ENCODE measurements at regions not wholly inside any gene's neighbourhood (a gene's known extent, or its start where the extent isn't known, plus 50 kb on each side); places are given as distances from the start of the nearest gene placed in this dataset.

DNA sequence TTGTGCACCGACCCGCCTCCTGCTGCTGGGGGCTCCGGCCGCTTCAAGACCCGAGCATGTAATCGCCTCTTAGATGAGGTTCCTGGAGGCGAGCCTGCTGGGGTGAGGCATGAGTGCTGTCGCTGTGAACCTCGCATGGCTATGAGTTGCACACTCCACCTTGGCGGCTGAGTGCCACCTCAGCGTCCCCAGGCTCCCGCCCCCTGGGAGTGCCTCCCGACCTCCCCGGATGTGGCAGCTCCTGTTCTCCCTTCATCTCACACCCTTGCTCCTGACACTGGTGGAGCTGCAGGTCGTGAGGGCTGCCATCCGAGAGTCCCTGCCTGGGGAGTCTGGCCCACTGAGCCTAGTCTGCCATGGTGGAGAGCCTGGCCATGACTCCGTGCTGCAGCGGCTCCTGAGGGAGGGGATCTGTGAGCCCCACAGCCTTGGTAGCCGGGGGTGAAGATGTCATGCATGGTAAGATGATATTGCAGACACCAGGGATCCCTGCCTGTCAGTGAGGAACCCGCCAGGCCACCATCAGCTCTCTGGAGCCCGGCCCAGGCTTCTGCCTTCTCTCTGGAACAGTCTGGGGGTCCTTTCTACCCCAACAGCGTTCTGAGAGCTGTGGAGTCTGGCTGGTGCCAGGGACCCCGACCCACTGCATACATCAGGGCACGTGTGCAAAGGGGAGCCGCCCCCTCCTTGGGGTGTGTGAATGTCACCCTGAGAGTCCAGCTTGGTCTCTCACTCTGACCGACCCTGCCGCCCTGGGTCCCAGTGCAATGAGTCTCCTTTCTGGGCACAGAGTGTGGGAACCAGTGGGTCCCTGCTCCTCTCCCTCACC is 61.6 kb upstream of the HS6ST1 start:
- DNase-seq, result no peak

DNA sequence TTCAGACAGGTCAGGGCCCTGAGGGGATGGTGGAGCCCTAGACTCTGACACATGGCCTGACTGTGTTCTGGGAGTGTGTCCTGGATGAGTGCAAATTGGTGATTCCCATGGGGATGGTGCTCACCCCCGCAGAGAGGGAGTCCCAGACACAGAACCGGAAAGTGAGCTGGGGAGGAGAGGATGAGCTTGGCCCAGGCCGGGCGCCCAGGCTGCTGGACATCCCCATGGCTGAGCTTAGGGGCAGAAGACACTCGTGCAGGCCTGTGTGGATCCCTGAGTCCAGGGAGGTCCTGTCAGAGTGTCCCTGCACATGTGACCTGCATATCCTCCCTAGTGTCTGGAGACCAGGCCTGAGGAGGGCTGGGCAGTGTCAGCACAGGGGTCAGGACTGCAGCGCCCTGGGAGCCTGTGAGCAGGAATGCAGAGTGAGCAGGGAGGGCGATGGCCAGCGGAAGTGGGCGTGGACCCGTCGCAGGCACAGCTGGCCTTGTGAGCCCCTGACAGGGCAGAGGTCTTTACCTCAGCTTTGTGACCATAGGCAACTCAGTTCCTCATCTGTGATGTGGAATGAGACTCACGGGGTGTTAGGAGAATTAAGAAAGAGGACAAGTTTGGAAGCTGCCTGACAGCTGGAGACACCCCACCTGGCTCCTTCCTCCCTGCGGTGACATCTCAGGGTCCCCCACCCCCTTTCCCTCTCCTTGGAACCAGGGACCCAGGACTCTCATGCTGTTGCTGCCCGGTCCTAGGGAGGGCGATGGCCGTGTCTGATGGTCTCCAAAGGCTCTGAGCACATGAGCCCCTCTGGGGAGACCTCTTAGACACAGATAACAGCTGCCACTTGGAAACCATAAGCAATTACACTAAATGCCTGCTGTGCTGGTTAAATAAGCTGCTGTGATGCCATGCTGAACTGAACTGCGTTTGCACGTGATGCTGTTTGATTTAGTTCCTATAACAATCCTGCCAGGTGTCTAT is 62.6 kb upstream of the HS6ST1 start:
- DNase-seq, result no peak

DNA sequence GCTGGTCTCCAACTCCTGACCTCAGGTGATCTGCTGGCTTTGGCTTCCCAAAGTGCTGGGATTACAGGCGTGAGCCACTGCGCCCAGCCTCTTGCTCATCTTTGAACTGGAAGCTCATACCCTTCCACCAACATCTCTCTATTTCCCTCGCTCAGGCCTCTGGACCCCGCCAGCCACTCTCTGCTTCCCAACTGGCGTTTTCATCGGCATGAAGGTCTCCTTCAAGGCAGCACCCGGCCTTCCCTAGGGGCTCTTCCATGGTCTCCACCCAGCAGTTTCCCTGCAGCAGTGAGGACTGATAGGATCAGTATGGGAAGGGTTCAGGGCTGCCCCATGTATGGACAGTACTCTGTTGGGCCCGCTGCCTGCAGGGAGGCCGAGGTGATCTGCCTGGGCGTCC is 65.8 kb upstream of the HS6ST1 start:
- no peak for DNase-seq

DNA sequence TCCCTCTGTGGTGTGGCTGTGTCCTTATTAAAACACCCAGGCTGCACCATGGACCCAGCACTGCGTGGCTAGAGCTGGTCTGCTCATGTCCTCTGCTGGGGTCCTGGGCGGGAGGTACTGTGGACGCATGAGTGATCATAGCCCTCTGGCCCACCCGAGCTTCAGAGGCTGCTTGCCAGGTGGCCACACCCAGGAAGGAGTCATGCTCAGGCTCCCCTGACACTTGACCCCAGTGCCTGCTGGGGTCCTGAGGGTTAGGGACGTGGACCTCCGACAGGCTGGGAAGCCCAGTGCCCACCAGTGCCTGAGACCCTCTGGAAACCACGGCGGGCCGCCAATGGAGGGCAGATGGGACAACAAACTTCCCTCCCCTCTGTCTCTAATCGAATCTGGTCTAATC is 66.3 kb upstream of the HS6ST1 start:
- no peak for DNase-seq

- DNase-seq, result no peak
These were observed 66.7 kb upstream of the HS6ST1 start for GRCh38 chr2:128385365-128385764.

GRCh38 chr2:128386066-128386465 is 67.4 kb upstream of the HS6ST1 start:
- no peak for DNase-seq

- no peak for DNase-seq
These were observed 69.9 kb upstream of the HS6ST1 start for GRCh38 chr2:128388499-128388941.

DNA sequence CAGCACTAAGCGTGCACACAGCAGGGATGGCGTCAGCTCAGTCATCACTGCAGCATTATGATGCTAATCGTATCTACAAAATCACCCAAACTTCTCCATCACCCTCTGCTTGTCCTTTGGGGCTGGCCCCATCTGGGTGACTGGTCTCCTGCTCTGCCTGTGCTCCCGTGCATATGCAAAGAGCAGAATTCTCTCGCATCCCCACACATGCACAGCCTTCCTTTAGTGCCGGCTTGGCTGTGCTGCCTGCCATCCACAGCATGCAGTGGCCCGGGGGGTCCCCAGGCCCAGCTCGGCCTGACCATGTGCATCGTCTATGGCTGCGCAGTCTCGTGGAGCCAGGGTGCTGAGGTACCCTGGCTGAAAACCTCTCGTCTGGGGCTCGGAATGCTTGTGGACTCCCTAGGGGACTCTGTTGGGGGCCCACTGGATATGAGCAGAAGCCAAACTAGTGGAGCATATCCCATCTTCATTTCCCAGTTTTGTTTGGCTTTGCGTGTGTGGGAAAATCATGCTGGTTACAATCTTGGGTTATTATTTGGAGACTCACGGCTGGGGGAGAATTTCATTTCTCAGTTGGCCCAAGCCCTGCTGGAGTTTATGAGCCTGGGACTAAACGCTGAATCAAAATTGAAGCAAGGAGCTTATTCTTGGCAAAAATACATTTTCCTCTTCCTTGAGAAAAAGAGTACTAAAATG is 70.9 kb upstream of the HS6ST1 start:
- DNase-seq, result no peak

DNA sequence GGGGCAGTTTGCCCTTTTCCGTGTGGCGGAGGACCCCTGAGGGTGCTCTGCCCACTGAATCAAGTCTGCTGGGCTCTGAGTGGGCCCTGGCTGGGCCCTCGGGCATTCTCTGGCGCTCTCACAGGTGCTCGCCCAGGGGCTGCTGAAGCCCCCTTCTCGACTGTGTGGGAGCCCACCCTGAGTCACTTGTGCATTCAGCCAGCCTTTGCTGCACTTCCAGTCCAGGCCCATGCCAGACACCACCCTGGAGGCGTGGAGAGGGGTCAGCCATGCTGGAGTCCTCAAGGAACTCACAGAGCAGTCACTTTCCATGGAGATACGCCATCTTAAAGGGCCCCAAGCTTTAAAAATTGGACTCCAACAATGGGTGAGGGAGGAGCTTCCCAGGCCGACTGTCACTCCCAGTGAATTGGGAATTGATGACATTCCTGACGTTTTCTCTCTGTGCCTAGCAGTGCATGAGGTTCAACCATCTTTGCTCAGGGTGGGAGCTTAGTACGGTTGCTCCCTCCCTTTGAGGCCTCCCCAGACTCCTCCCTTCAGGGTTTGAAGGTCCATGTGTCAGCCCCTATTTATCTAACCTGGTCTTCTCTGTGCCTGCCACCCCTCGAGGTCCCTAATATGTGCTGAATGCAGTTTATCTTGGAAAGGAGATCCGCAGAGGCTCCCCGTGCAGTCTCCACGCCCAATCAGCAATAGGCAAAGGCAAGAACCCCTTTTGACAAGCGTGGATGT is 71.8 kb upstream of the HS6ST1 start:
- DNase-seq, result no peak

DNA sequence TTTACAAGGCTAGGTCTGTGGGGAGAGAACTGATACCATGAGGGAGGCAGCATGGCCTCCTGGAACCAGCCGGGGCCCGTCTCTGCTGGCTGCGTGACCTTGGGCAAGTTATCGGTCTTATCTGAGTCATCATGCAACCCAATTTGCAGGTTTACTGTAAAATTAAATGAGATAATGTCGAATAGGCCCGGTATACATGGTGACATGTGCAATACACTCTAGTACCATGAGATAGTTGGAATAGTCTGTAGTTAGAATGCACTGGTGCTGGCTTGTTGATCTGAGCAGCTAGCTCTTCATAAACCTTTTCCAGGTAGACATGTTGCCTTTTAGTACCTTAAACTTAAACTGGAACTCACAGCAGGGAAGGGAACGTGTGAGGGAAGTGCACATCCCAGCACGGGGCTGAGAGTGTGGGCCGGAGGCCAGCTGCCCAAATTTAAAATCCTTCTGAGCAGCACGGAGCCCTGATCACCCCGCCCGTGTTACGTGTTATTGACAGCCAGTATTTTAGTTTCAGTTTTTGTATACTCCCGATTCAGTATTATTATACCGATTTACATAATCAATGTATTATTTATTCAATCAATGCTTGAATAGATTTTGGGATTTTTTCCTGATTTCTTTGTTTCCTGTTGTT is 72.4 kb upstream of the HS6ST1 start:
- DNase-seq, result no peak

GRCh38 chr2:128391679-128392078 is 73.0 kb upstream of the HS6ST1 start:
- DNase-seq, result no peak

- DNase-seq, result no peak
These were observed 73.5 kb upstream of the HS6ST1 start for GRCh38 chr2:128392207-128392606.

- DNase-seq, result no peak
These were observed 75.5 kb upstream of the HS6ST1 start for GRCh38 chr2:128394007-128394730.

DNA sequence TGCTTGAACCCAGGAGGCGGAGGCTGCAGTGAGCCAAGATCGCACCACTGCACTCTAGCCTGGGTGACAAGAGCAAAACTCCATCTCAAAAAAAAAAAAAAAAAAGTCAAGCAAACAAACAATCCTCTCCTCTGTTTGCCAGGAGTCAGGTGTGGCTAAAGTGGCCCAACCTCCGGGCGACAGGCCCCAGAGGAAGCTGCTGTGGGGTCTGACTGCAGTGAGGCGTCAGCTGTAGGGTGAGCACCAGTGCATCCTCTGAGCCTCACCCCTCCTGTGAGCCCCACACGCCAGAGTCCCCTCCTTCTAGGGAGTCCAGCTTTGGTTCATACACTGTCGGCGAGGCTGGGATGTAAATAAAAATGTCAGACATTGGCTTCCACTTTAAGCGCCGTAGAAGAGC is 76.5 kb upstream of the HS6ST1 start:
- DNase-seq, result no peak

- no peak for DNase-seq
These were observed 77.2 kb upstream of the HS6ST1 start for GRCh38 chr2:128395640-128396499.

GRCh38 chr2:128396500-128396891 is 77.8 kb upstream of the HS6ST1 start:
- DNase-seq, result no peak

- no peak for DNase-seq
These were observed 78.3 kb upstream of the HS6ST1 start for GRCh38 chr2:128396946-128397345.

DNA sequence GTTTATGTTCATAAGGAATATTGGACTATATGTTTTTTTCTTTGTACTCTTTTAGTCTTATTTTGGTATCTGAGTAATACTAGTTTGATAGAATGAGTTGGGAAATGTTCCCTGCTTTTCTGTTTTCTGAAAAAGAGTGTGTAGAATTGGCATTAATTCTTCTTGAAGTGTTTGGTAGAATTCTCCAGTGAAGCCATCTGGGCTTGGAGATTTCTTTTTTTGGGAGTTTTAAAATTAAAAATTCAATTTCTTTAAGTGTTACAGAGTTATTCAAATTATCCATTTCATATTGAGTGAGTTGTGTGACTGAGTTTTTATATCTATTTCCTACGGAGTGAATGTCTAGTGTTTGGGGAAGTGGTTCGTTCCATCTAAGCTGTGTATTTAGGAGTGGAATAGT is 80.6 kb upstream of the HS6ST1 start:
- no peak for DNase-seq

GRCh38 chr2:128399690-128400291 is 81.1 kb upstream of the HS6ST1 start:
- no peak for DNase-seq

- DNase-seq, result no peak
These were observed 83.0 kb upstream of the HS6ST1 start for GRCh38 chr2:128401680-128402079.
